ENCODE measurements at regions not wholly inside any gene's neighbourhood (a gene's known extent, or its start where the extent isn't known, plus 50 kb on each side); places are given as distances from the start of the nearest gene placed in this dataset.
A peak's percentile ranks its signal among the peaks of the same experiment; 100 is the strongest.
"Not testable (repeated sequence)": the region's sequence is repeated elsewhere in the genome, so short reads cannot be mapped to it uniquely, and the experiment has no call there.

GRCh38 chr10:45526309-45526905 is 146.2 kb downstream of the ZFAND4 start:
- DNase-seq (ENCODE audit: low read depth, low spot score) = no peak
- H3K27ac ChIP-seq = no peak overlapping the region

GRCh38 chr10:45520476-45520875 is 146.5 kb downstream of the ALOX5 start:
- DNase-seq (ENCODE audit: low read depth, low spot score) = no peak
- H3K27ac ChIP-seq = no peak overlapping the region

- DNase-seq (ENCODE audit: low read depth, low spot score) = no peak
- H3K27ac ChIP-seq = no peak overlapping the region
These were observed 144.7 kb downstream of the ALOX5 start for GRCh38 chr10:45518741-45519140.

DNA sequence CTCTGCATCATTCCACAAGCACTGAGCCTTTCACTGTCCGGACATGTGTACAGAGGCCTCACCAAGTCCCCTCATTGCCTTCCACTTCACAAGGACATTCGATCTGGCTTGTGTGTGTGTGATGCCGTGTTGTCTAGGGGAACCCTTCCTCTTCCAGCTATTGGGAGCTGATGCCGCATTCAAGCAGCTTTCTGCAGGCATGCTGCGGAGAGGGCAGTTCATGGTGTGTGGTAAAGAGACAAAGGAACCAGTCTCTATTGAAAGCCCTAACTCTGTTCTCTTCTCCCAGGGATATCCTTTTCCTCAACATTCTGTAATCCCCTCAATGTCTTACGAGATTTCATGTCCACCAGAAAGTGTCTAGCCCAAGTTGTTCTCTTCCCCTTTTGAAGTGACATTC is 141.6 kb downstream of the ALOX5 start:
- no peak for DNase-seq (ENCODE audit: low read depth, low spot score)
- no peak overlapping the region for H3K27ac ChIP-seq

DNA sequence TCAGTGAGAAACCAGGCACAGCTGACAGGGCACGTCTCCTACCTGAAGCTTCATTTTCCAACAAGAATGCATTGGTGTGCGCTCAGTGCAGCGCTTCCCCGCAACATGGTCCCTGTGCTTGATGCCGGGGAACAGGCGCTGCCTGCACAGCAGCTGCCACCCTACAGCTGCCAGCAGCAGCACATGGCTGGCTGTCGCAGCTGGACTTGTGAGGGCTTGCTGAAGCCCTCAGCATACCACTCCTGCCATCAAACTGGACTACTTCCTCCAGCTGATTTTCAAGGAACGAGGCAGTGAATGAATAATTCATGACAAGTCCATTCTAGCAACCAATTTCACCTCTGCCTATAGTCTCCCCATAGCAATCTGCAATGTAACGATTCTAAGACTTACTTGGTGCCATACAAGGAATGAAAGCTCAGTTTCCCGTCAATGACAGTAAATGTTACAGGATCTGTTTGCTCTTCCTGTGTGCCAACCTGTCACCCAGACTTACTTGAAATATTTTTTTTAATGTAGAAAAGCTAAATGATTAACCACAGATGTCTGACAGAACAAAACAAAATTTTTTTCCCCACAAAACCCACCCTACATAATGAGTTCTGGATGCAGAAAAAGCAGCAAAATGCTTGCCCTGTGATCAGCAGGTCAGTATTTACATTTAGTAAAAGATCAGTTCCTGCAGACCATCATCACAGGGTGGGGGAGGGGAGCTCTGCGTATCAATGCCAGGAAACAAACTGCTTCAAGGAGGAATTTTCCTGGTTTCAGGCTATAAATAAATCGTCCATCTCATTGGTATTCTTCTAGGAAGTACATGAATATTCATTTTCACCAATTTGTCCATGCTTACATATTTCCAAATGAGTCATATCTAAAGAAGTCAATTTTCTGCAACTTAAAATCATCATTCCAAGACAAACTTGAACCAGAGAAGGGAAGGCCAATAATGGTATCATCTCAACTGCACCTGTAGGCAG is 140.6 kb downstream of the ALOX5 start:
- H3K27ac ChIP-seq = peak overlapping the region; percentile 31

GRCh38 chr10:45513551-45513950 is 139.5 kb downstream of the ALOX5 start:
- H3K27ac ChIP-seq = no peak overlapping the region
- DNase-seq (ENCODE audit: low read depth, low spot score) = no peak

More for the DNA sequence above, 140.6 kb downstream of the ALOX5 start:
- DNase-seq (ENCODE audit: low read depth, low spot score) = peak; percentile 74

DNA sequence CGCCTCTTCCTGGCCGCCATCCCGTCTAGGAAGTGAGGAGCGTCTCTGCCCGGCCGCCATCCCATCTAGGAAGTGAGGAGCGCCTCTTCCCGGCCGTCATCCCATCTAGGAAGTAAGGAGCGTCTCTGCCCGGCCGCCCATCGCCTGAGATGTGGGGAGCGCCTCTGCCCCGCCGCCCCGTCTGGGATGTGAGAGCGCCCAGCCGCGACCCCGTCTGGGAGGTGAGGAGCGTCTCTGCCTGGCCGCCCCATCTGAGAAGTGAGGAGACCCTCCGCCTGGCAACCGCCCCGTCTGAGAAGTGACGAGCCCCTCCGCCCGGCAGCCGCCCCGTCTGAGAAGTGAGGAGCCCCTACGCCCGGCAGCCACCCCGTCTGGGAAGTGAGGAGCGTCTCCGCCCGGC is 137.9 kb downstream of the ALOX5 start:
- DNase-seq (ENCODE audit: low read depth, low spot score); H3K27ac ChIP-seq: not testable (repeated sequence)

- DNase-seq (ENCODE audit: low read depth, low spot score) = no peak
- no peak overlapping the region for H3K27ac ChIP-seq
These were observed 135.5 kb downstream of the ALOX5 start for GRCh38 chr10:45509491-45509890.

- no peak for DNase-seq (ENCODE audit: low read depth, low spot score)
- H3K27ac ChIP-seq = no peak overlapping the region
These were observed 131.3 kb downstream of the ALOX5 start for GRCh38 chr10:45505311-45505710.

DNA sequence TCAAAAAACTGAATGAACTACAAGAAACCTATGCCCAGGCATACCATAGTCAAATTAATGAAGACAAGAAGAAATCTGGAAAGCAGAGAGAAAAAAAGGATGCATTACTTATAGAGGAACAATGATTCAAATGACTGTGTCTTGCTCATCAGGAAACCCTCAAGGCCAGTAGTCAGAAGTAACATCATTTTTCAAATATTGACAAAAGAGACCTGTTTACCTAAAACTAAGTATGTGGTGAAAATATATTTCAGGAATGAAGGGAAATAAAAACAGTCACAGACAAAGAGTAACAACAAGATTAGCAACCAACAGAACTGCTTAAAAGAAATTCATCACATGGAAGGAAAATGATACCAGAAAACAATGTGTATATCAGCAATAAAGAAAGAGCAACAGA is 128.4 kb downstream of the ALOX5 start:
- no peak for DNase-seq (ENCODE audit: low read depth, low spot score)

DNA sequence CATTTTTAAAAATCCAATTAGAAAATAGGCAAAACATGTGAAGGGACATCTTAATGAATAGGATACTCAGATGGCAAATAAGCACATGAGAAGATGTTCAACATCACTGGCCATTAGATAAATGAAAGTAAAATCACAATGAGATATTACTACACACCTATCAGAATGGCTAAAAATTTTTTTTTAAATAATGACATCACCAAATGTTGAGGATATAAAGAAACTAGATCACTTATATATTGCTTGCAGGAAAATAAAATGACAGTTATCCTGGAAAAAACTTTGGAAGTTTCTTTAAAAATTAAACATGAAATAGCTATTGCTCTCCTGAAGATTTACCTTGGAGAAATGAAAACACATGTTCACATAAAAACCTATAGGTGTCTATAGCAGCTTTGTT is 127.8 kb downstream of the ALOX5 start:
- no peak overlapping the region for H3K27ac ChIP-seq
- DNase-seq (ENCODE audit: low read depth, low spot score) = no peak

More for the DNA sequence above, 128.4 kb downstream of the ALOX5 start:
- no peak overlapping the region for H3K27ac ChIP-seq

- H3K27ac ChIP-seq = no peak overlapping the region
- no peak for DNase-seq (ENCODE audit: low read depth, low spot score)
These were observed 126.8 kb downstream of the ALOX5 start for GRCh38 chr10:45500798-45501197.

GRCh38 chr10:45500304-45500703 is 126.3 kb downstream of the ALOX5 start:
- no peak for DNase-seq (ENCODE audit: low read depth, low spot score)
- H3K27ac ChIP-seq = no peak overlapping the region

- no peak for DNase-seq (ENCODE audit: low read depth, low spot score)
- no peak overlapping the region for H3K27ac ChIP-seq
These were observed 121.6 kb downstream of the ALOX5 start for GRCh38 chr10:45495438-45496152.
